Non-pigmented ciliary epithelial cell (primary cell): ENCODE measurements at regions not wholly inside any gene's neighbourhood (a gene's known extent, or its start where the extent isn't known, plus 50 kb on each side); places are given as distances from the start of the nearest gene placed in this dataset.
"Not testable (repeated sequence)": the region's sequence is repeated elsewhere in the genome, so short reads cannot be mapped to it uniquely, and the experiment has no call there.

Experiments used
- DNase-seq: peaks from one replicate; pipeline ENCODE4 v3.0.0-alpha.2; 2010; ENCODE audit warnings: low read depth

GRCh38 chr12:94862421-94862820, 141.1 kb downstream of the NDUFA12 start:
- DNase-seq: no peak

GRCh38 chr12:94856324-94856723, 147.2 kb downstream of the NDUFA12 start:
- no peak for DNase-seq

- DNase-seq: no peak
These were observed 147.6 kb downstream of the NDUFA12 start for GRCh38 chr12:94855853-94856252.

- no peak for DNase-seq
These were observed 152.0 kb downstream of the NDUFA12 start for GRCh38 chr12:94851396-94852028.

GRCh38 chr12:94849411-94849976, 154.0 kb downstream of the NDUFA12 start:
- no peak for DNase-seq

DNA sequence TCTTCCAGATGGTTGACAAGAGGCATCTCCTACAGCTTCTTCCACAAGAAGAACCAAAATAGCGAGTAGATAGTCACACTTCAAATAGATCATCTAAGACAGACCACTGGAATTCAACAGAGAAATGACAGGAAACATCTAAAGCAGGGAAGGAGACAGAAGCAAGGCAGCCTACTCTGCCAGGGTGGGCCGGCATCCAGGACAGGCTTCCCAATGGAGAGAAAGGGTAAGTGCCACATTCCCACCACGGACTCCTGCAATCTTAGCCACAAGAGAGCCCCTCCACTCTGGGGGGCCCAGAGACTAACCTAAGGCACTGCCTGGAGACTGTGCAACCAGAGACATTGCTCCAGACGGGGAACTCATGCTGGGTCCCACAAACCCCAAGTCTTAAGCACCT, 154.5 kb downstream of the NDUFA12 start:
- DNase-seq: no peak

DNA sequence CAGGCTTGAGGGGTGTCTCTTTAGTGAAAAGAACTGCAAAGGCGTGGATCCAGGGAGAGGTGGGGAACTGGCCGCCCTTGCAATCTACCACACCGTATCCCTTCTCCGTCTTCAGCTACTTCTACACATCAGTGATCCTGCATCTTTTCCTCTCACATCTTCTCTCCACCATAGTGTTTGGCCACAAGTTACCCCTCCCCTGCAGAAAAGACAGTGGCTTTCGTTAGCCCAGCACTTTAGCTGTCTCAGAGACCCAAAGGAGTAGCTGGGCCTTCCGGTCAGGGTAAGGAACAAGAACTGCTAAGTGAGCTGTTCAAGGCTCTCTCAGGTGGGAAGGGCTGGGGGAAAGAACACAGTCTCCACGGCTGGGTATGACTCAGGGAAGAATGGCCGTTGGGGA, 158.4 kb downstream of the NDUFA12 start:
- no peak for DNase-seq

DNA sequence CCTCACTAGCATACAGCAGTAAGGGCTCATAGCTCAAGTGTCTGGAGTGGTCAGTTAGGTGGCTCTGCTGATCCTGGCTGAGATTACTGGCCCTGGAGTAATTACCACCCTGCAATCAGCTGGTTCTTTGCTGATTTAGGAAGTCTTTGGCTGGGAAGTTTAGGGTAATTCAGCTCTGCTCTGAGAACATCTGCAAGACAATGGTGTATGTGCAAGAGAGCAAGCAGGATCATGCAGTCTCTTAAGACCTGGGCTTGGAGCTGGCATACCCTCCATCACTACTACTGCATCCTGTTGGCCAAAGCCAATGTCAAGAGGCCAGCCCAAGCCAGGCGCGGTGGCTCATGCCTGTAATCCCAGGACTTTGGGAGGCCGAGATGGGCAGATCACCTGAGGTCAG, 159.0 kb downstream of the NDUFA12 start:
- no peak for DNase-seq

GRCh38 chr12:94841904-94842610, 161.4 kb downstream of the NDUFA12 start:
- DNase-seq: no peak

- no peak for DNase-seq
These were observed 162.3 kb downstream of the NDUFA12 start for GRCh38 chr12:94841177-94841576.

DNA sequence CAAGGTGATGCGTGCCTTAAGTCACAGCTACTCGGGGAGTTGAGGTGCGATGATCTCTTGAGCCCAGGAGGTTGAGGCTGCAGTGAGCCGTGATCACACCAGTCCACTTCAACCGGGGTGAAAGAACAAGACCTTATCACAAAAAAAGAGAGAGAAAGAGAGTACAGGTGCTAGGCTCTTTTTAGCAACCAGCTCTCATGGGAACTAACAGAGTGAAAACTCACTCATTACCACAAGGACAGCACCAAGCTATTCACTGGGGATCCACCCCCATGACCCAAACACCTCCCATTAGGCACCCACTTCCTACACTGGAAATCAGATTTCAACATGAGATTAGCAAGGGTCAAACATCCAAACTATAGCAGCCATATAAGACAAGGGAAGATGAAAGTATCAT, 164.2 kb downstream of the NDUFA12 start:
- DNase-seq: no peak

GRCh38 chr12:94836952-94837670, 166.4 kb downstream of the NDUFA12 start:
- DNase-seq: not testable (repeated sequence)

- DNase-seq: no peak
These were observed 169.4 kb downstream of the NDUFA12 start for GRCh38 chr12:94834036-94834625.

DNA sequence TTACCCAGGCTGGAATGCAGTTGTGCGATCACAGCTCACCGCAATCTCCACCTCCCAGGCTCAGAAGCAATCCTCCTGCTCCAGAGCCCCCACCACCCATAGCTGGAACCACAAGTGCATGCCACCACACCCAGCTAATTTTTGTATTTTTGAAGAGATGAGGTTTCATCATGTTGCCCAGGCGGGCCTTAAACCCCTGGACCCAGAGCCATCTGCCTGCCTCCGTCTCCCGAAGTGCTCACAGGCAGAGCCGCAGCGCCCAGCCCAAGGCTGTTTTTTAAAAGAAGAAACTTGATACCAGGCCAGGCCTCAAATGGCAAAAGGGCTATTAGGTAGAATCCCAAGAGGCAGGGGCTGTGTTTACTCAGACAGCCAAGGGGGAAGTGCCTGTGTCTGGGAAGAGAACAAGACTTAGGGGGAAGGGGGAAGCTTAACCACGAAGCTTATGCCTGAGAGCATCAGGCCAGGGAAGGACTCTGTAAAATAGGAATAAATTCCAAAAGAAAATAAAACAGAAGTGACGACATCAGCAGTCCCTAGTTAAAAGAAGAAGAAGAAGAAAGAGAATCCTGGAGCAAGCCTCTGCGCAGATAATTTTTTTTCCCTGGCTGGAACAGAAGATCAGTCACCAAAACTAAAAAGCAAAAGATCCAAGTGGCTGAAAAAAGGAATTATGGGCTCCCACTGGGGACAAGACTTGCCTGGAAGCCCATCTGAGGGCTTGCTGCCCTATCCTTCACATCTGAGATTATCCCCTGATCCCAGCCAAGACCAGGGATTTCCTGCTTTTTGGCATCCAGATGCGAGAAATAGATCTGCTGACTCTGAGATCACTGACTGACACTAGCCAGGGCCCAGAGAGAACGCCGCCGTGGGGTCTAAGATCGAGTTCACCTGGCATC, 170.5 kb downstream of the NDUFA12 start:
- DNase-seq: peak; percentile 19

GRCh38 chr12:94832105-94832504, 171.4 kb downstream of the NDUFA12 start:
- no peak for DNase-seq

DNA sequence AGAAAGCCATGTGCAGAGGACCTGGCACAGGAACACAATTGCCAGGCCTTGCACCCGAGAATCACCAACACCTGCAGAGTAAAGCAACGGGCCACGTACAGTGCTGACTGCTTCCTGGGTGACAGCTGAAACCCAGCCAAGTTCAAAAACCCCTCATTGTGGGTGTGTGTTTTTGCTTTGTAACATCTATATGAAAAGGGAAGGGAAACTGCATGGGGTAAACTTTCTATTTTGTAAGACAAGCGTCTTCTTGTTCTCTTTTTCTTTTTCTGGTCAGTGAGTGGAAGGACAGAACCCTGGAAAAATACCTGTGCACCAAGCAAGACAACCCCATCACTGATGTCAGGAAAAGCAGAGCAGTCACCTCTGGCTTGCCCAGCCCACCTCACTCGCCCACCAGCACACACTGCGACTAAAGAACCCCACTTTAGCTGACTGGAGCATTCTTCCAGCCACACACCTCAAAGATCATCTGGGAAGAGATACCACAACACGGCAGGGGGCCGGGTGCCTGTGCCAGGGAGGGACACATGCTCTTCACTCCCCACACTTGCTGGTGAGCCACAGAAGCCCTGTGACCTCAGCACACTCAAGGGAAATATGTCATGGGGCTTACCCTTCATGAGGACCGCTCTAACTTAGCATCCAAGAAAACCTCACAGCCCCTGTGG, 172.3 kb downstream of the NDUFA12 start:
- no peak for DNase-seq

GRCh38 chr12:94829552-94829951, 173.9 kb downstream of the NDUFA12 start:
- no peak for DNase-seq

- no peak for DNase-seq
These were observed 168.7 kb upstream of the TMCC3 start for GRCh38 chr12:94819011-94819410.

GRCh38 chr12:94817695-94818075, 167.3 kb upstream of the TMCC3 start:
- no peak for DNase-seq

DNA sequence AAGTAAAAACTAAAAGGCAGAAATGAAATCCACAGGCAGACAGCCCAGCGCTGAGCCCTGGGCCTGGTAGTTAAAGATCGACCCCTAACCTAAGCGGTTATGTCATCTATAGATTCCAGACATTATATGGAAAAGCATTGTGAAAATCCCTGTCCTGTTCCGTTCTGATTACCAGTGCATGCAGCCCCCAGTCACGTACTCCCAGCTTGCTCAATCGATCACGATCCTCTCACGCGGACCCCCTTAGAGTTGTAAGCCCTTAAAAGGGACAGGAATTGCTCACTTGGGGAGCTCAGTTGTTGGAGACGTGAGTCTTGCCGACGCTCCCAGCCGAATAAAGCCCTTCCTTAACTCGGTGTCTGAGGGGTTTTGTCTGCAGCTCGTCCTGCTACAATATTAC, 166.8 kb upstream of the TMCC3 start:
- DNase-seq: not testable (repeated sequence)

DNA sequence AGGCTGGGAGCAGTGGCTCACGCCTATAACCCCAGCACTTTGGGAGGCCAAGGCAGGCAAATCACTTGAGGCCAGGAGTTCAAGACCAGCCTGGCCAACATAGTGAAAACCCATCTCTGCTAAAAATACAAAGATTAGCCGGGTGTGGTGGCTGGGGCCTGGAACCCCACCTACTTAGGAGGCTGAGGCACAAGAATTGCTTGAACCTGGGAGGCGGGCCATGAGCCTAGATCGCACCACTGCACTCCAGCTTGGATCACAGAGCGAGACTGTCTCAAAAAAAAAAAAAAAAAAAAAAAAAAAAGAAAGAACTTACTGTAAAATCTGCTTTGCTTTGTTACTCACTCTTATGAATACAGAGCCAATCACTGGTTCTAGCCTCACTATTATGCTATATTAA, 166.4 kb upstream of the TMCC3 start:
- DNase-seq: not testable (repeated sequence)
